HEK293 (cell line): ENCODE measurements at regions not wholly inside any gene's neighbourhood (a gene's known extent, or its start where the extent isn't known, plus 50 kb on each side); places are given as distances from the start of the nearest gene placed in this dataset.

Experiments
- CTCF ChIP-seq: fragments of 450-650 bp; formaldehyde crosslinking; IDR thresholded peaks from 2 replicates; pipeline ENCODE4 v1.5.1; 2016; ENCODE audit warnings: missing biosample characterization, missing genetic modification characterization
- ZBTB7A ChIP-seq: fragments of 450-650 bp; formaldehyde crosslinking; IDR thresholded peaks from 2 replicates; pipeline ENCODE4 v1.5.1; 2016; ENCODE audit warnings: low read depth, missing biosample characterization, missing genetic modification characterization
- ZNF280D ChIP-seq: fragments of 450-650 bp; formaldehyde crosslinking; IDR thresholded peaks from 2 replicates; pipeline ENCODE4 v1.5.1; 2016; ENCODE audit warnings: missing biosample characterization, missing genetic modification characterization
- ZNF629 ChIP-seq: fragments of 450-650 bp; formaldehyde crosslinking; IDR thresholded peaks from 2 replicates; pipeline ENCODE4 v1.5.1; 2017; ENCODE audit warnings: missing biosample characterization, missing genetic modification characterization
- ZNF791 ChIP-seq: fragments of 450-650 bp; formaldehyde crosslinking; IDR thresholded peaks from 2 replicates; pipeline ENCODE4 v1.5.1; 2016; ENCODE audit warnings: missing biosample characterization, missing genetic modification characterization
- ZNF792 ChIP-seq: fragments of 450-650 bp; formaldehyde crosslinking; IDR thresholded peaks from 2 replicates; pipeline ENCODE4 v1.5.1; 2016; ENCODE audit warnings: missing biosample characterization, missing genetic modification characterization
- TF ChIP-seq, protein P1 (sequence below): fragments of 450-650 bp; formaldehyde crosslinking; IDR thresholded peaks from 2 replicates; pipeline ENCODE4 v1.5.1; 2016; ENCODE audit warnings: missing biosample characterization, missing genetic modification characterization

DNA sequence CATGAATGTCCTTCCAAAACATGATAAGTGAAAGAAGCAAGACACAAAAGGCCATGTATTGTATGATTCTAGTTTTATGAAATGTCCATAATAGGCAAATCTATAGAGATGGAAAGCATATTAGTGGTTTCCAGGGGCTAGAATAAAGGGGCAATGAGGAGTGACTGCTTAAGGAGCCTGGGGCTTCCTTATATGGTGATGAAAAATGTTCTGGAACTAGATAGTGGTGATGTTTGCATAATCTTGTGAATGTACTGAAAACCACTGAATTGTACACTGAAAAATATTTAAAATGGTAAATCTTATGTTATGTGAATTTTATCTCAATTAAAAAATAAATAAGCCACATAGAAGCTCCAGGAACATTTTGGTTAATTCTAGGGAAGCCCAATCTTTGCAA is 144.4 kb upstream of the ANKRD55 start:
- TF ChIP-seq ZNF280D (tag by site-specific recombination) (no peak), CTCF (tag by site-specific recombination) (no peak), ZNF791 (tag by site-specific recombination) (no peak), ZNF629 (tag by site-specific recombination) (no peak), ZBTB7A (tag by site-specific recombination) (no peak), ZNF792 (tag by site-specific recombination) (no peak)
- TF ChIP-seq, protein P1, sequence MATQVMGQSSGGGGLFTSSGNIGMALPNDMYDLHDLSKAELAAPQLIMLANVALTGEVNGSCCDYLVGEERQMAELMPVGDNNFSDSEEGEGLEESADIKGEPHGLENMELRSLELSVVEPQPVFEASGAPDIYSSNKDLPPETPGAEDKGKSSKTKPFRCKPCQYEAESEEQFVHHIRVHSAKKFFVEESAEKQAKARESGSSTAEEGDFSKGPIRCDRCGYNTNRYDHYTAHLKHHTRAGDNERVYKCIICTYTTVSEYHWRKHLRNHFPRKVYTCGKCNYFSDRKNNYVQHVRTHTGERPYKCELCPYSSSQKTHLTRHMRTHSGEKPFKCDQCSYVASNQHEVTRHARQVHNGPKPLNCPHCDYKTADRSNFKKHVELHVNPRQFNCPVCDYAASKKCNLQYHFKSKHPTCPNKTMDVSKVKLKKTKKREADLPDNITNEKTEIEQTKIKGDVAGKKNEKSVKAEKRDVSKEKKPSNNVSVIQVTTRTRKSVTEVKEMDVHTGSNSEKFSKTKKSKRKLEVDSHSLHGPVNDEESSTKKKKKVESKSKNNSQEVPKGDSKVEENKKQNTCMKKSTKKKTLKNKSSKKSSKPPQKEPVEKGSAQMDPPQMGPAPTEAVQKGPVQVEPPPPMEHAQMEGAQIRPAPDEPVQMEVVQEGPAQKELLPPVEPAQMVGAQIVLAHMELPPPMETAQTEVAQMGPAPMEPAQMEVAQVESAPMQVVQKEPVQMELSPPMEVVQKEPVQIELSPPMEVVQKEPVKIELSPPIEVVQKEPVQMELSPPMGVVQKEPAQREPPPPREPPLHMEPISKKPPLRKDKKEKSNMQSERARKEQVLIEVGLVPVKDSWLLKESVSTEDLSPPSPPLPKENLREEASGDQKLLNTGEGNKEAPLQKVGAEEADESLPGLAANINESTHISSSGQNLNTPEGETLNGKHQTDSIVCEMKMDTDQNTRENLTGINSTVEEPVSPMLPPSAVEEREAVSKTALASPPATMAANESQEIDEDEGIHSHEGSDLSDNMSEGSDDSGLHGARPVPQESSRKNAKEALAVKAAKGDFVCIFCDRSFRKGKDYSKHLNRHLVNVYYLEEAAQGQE (tag by site-specific recombination): no peak
